Osteoblast (primary cell): ENCODE measurements at regions not wholly inside any gene's neighbourhood (a gene's known extent, or its start where the extent isn't known, plus 50 kb on each side); places are given as distances from the start of the nearest gene placed in this dataset.

Experiments
- DNase-seq: peaks from one replicate; pipeline ENCODE4 v3.0.0; 2011; ENCODE audit warnings: low spot score, mixed read lengths; ENCODE audit not compliant: insufficient read length; ENCODE audit errors: missing footprints
- H2AFZ ChIP-seq: 2 replicates; pipeline ENCODE4 v1.6.0; 2011; ENCODE audit warnings: mild to moderate bottlenecking, low read length
- H3K27ac ChIP-seq: 2 replicates; pipeline ENCODE4 v1.5.1; 2011; ENCODE audit warnings: mild to moderate bottlenecking, low read depth, low read length, moderate library complexity
- H3K27me3 ChIP-seq: 2 replicates; pipeline ENCODE4 v1.6.0; 2012; ENCODE audit warnings: mild to moderate bottlenecking, control low read depth, inconsistent platforms, low read length, moderate library complexity; ENCODE audit not compliant: insufficient read depth
- H3K36me3 ChIP-seq: 2 replicates; pipeline ENCODE4 v1.5.1; 2011; ENCODE audit warnings: mild to moderate bottlenecking, low read length, control low read depth, moderate library complexity; ENCODE audit not compliant: insufficient read depth
- H3K4me1 ChIP-seq: 2 replicates; pipeline ENCODE4 v1.5.1; 2011; ENCODE audit warnings: mild to moderate bottlenecking, low read length, control low read depth, moderate library complexity; ENCODE audit not compliant: insufficient read depth
- H3K4me2 ChIP-seq: 2 replicates; pipeline ENCODE4 v1.6.0; 2011; ENCODE audit warnings: mild to moderate bottlenecking, low read length; ENCODE audit not compliant: insufficient read depth
- H3K4me3 ChIP-seq: fragments of 200-600 bp; sonication (generic); 3 replicates; pipeline ENCODE4 v1.5.1; 2012; ENCODE audit warnings: mild to moderate bottlenecking, low read length, inconsistent platforms; ENCODE audit not compliant: insufficient read depth
- H3K79me2 ChIP-seq: 2 replicates; pipeline ENCODE4 v1.6.0; 2012; ENCODE audit warnings: mild to moderate bottlenecking, low read length, control low read depth, inconsistent platforms; ENCODE audit not compliant: insufficient read depth
- H3K9me3 ChIP-seq: 2 replicates; pipeline ENCODE4 v1.5.1; 2011; ENCODE audit warnings: low read depth, low read length, control low read depth
- H4K20me1 ChIP-seq: 2 replicates; pipeline ENCODE4 v1.6.0; 2012; ENCODE audit warnings: mild to moderate bottlenecking, low read length, control low read depth; ENCODE audit not compliant: insufficient read depth
- CTCF ChIP-seq: IDR thresholded peaks from 2 replicates; pipeline ENCODE4 v1.5.1; 2011; ENCODE audit warnings: mild to moderate bottlenecking, low read depth, low read length, moderate library complexity; ENCODE audit errors: extremely low read depth

DNA sequence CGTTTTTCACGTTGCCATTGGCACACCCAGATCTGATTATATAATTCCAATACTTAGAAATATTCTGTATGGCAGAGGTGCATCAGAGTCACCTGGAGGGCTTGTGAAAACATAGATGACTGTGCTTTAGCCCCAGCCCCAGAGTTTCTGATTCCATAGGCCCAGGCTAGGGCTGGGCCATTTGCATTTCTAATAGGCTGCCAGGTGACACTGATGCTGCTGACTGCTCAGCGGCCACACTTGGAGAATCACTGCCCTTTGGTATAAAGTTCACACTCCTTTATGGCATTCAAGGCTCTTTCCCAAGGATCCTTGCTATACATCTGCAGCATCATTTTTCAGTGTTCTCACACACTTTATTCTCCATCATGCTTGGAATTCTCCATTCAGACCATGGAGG, 137.1 kb downstream of the AKAP11 start:
- no peak for TF ChIP-seq CTCF
- H3K4me3 ChIP-seq, result no peak overlapping the region
- H3K9me3 ChIP-seq, result no peaks in the 10 kb centered on the region
- no peak overlapping the region for H2AFZ ChIP-seq
- no peaks in the 10 kb centered on the region for H3K79me2 ChIP-seq
- no peaks in the 10 kb centered on the region for H3K36me3 ChIP-seq
- no peaks in the 10 kb centered on the region for H4K20me1 ChIP-seq
- H3K4me1 ChIP-seq, result peaks cover 4% of the 10 kb centered on the region
- H3K4me2 ChIP-seq, result no peak overlapping the region
- H3K27ac ChIP-seq, result no peak overlapping the region
- DNase-seq, result no peak
- H3K27me3 ChIP-seq, result no peaks in the 10 kb centered on the region

DNA sequence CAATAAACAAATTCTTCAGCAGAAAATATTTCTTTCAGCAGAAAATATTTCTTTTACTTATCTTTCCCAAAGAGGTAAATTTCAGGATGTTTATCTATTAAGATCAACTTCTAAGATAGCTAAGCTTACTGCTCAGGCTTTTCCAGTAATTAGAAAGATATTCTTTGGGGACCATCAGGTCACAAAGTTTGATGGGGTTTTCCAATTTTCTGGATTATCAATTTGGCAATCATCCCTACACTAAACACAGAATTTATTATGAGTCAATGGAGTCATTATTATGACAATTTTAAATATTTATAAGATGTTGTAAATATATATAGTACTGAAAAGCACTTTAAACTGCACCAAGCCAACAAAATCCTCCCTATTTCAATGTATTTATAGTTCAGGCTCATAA, 137.6 kb downstream of the AKAP11 start:
- H4K20me1 ChIP-seq, result no peaks in the 10 kb centered on the region
- TF ChIP-seq CTCF, result no peak
- no peaks in the 10 kb centered on the region for H3K79me2 ChIP-seq
- no peaks in the 10 kb centered on the region for H3K9me3 ChIP-seq
- no peak overlapping the region for H3K27ac ChIP-seq
- H3K4me2 ChIP-seq, result no peak overlapping the region
- H3K27me3 ChIP-seq, result no peaks in the 10 kb centered on the region
- H3K36me3 ChIP-seq, result no peaks in the 10 kb centered on the region
- H3K4me3 ChIP-seq, result no peak overlapping the region
- no peak overlapping the region for H2AFZ ChIP-seq
- DNase-seq, result no peak
- peaks cover 4% of the 10 kb centered on the region for H3K4me1 ChIP-seq

DNA sequence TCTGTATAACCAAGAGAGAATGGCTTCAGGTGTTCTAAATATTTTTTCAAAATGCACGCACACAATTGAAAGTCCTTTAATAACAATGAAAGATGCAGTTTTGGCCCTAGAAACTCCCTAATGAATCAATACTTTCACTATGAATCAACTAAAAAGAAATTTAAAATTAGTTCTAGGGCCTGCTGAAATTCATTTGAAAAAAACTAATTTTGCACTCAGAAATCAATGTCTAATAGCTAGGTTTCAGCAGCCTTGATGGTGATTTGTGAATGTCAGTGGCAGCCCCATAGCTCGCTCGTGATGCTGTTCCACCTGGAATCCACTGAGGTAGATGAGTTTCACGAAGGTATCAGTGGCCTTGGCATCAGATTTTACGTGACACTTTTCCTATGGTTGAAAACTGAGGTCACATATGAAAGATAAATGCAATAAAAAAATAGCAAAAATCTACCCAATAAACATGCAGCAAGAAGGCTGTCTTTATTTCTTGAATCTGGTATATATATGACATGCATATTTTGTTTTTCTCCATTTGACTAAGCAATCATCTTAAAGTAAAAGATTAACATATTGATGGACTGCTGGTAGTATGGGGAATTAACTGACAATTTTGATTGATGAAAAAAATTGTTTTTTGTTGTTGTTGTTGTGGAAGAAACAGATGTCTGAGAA, 141.0 kb downstream of the AKAP11 start:
- H3K9me3 ChIP-seq, result no peaks in the 10 kb centered on the region
- no peak for TF ChIP-seq CTCF
- no peaks in the 10 kb centered on the region for H3K27me3 ChIP-seq
- H3K27ac ChIP-seq, result no peak overlapping the region
- H3K79me2 ChIP-seq, result no peaks in the 10 kb centered on the region
- no peaks in the 10 kb centered on the region for H3K36me3 ChIP-seq
- H3K4me1 ChIP-seq, result no peaks in the 10 kb centered on the region
- DNase-seq, result no peak
- no peak overlapping the region for H2AFZ ChIP-seq
- no peak overlapping the region for H3K4me3 ChIP-seq
- H4K20me1 ChIP-seq, result no peaks in the 10 kb centered on the region
- H3K4me2 ChIP-seq, result no peak overlapping the region

DNA sequence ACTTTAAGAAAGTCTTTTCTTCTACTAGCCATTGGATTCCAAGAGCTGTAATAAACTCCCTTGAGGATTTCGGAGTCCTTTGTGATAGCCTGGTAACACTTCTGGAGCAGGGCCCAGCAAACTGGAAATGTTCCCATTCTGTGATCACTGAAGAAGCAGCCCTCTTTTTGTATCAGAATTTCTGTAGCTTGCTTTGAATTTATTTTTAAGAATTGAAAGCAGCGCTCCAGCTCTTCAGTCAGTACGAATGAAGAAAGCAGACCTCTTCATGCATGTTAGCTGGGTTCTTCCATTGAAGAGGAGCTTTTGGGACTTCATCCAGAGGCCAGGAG, 141.5 kb downstream of the AKAP11 start:
- Histone ChIP-seq H3K9me3 (no peaks in the 10 kb centered on the region), H3K27ac (no peak overlapping the region), H4K20me1 (no peaks in the 10 kb centered on the region), H3K27me3 (no peaks in the 10 kb centered on the region), H3K4me2 (no peak overlapping the region), H3K79me2 (no peaks in the 10 kb centered on the region), H2AFZ (no peak overlapping the region), H3K4me1 (no peaks in the 10 kb centered on the region), H3K36me3 (no peaks in the 10 kb centered on the region), H3K4me3 (no peak overlapping the region)
- no peak for DNase-seq
- TF ChIP-seq CTCF, result no peak
